GM12873 (cell line): ENCODE measurements at regions not wholly inside any gene's neighbourhood (a gene's known extent, or its start where the extent isn't known, plus 50 kb on each side); places are given as distances from the start of the nearest gene placed in this dataset.

ENCODE experiments used
- CTCF ChIP-seq: IDR thresholded peaks from 2 replicates; pipeline ENCODE4 v1.5.1; 2012; ENCODE audit warnings: low read depth, mild to moderate bottlenecking, moderate library complexity, low read length, control low read depth; ENCODE audit not compliant: insufficient read depth; ENCODE audit errors: missing control alignments

GRCh38 chr2:172658945-172659344 lies 76.7 kb upstream of the RAPGEF4 start:
- TF ChIP-seq CTCF: no peak

GRCh38 chr2:172662099-172662498 lies 73.5 kb upstream of the RAPGEF4 start:
- no peak for TF ChIP-seq CTCF

- TF ChIP-seq CTCF: no peak
Observed at GRCh38 chr2:172664766-172665165, 70.9 kb upstream of the RAPGEF4 start.

- no peak for TF ChIP-seq CTCF
Observed at GRCh38 chr2:172667581-172668325, 67.9 kb upstream of the RAPGEF4 start.

GRCh38 chr2:172671501-172671900 lies 64.1 kb upstream of the RAPGEF4 start:
- no peak for TF ChIP-seq CTCF

- TF ChIP-seq CTCF: no peak
Observed at GRCh38 chr2:172672114-172672513, 63.5 kb upstream of the RAPGEF4 start.

- TF ChIP-seq CTCF: no peak
Observed at GRCh38 chr2:172673056-172673683, 62.5 kb upstream of the RAPGEF4 start.
